HCT116 (cell line): ENCODE measurements at regions not wholly inside any gene's neighbourhood (a gene's known extent, or its start where the extent isn't known, plus 50 kb on each side); places are given as distances from the start of the nearest gene placed in this dataset.

Source experiments
- ATAC-seq: fragments of 200-7000 bp; cut with Tn5 transposase; 2 replicates; pipeline ENCODE4 v1.9.1; 2020; ENCODE audit warnings: mild to moderate bottlenecking, moderate library complexity
- BruUV-seq: library from RNA; stranded (reverse); fragments of 400-500 nt; replicated peaks from 2 replicates; lab custom pipeline; 2021; lab: Mats Ljungman, UMichigan
- CTCF ChIA-PET: fragments of 300-600 bp; sonication (Branson Sonifier 250); formaldehyde crosslinking; loops from one replicate; lab custom pipeline; 2021; ENCODE audit warnings: antibody characterized with exemption; lab: Charles Lee
- POLR2A ChIA-PET: fragments of 300-600, 350-600 bp; sonication (Branson Sonifier 250); formaldehyde crosslinking; loops from one replicate; lab custom pipeline; 2021; ENCODE audit warnings: antibody characterized with exemption; lab: Charles Lee
- RAD21 ChIA-PET, 2 experiments: fragments of 300-600 bp; sonication (Branson Sonifier 250); formaldehyde crosslinking; loops; one replicate each; lab custom pipeline; 2023; ENCODE audit warnings: low total read pairs in 2 of 2; ENCODE audit not compliant: uncharacterized antibody in 2 of 2, unreplicated experiment in 2 of 2, low non-redundant PET in 1 of 2; lab: Charles Lee
- DNase-seq: peaks from one replicate; pipeline ENCODE4 v3.0.0-alpha.2; 2010; ENCODE audit warnings: low read depth, low spot score
- H2AFZ ChIP-seq: fragments of 200-600 bp; shearing (Covaris generic), sonication (generic); 2 replicates; pipeline ENCODE4 v1.6.1; 2017; ENCODE audit warnings: low read depth, mixed run types, mixed read lengths, antibody characterized with exemption, low read length; ENCODE audit not compliant: poor library complexity, severe bottlenecking
- H3K27ac ChIP-seq: 2 replicates; pipeline ENCODE4 v1.5.1; 2012; ENCODE audit warnings: low read depth, low read length
- H3K27me3 ChIP-seq: fragments of 200-600 bp; sonication (generic); 2 replicates; pipeline ENCODE4 v1.6.1; 2016; ENCODE audit warnings: mixed run types, low read length, mixed read lengths; ENCODE audit not compliant: insufficient read depth
- H3K36me3 ChIP-seq, 2 experiments: fragments of 200-500 bp in 1 of 2; fragments of 200-600 bp in 1 of 2; sonication (Bioruptor generic) in 1 of 2; sonication (generic) in 1 of 2; 2 replicates each; pipeline versions ENCODE4 v1.5.1 to v1.6.1; 2014 to 2016; ENCODE audit warnings: low read length in 2 of 2, inconsistent platforms in 1 of 2, mixed read lengths in 1 of 2, mixed run types in 1 of 2; ENCODE audit not compliant: insufficient read depth in 2 of 2, control insufficient read depth in 1 of 2
- H3K4me1 ChIP-seq, 2 experiments: fragments of 200-600 bp in 1 of 2; sonication (generic) in 1 of 2; 2 replicates each; pipeline versions ENCODE4 v1.5.1 to v1.6.1; 2012 to 2017; ENCODE audit warnings: low read length in 2 of 2, inconsistent platforms in 1 of 2, mild to moderate bottlenecking in 1 of 2, mixed read lengths in 1 of 2, mixed run types in 1 of 2, moderate library complexity in 1 of 2; ENCODE audit not compliant: insufficient read depth in 2 of 2, control insufficient read depth in 1 of 2
- H3K4me2 ChIP-seq: fragments of 200-600 bp; sonication (generic); 2 replicates; pipeline ENCODE4 v1.6.1; 2017; ENCODE audit warnings: mixed run types, low read length, mixed read lengths
- H3K4me3 ChIP-seq, 2 experiments: fragments of 200-600 bp in 1 of 2; sonication (generic) in 1 of 2; replicated peaks in 1 of 2; 2 replicates each; pipeline ENCODE4 v1.5.1; 2011 to 2016; ENCODE audit warnings: low read length in 2 of 2, control low read depth in 1 of 2, low read depth in 1 of 2, mild to moderate bottlenecking in 1 of 2, mixed read lengths in 1 of 2, mixed run types in 1 of 2
- H3K79me2 ChIP-seq: fragments of 200-600 bp; sonication (generic); 2 replicates; pipeline ENCODE4 v1.6.1; 2017; ENCODE audit warnings: mild to moderate bottlenecking, mixed run types, low read length, moderate library complexity, mixed read lengths; ENCODE audit not compliant: insufficient read depth
- H3K9ac ChIP-seq: fragments of 200-600 bp; sonication (generic); 2 replicates; pipeline ENCODE4 v1.6.1; 2016; ENCODE audit warnings: low read length, mixed read lengths
- H3K9me2 ChIP-seq: fragments of 200-600 bp; sonication (generic), shearing (Covaris generic); 2 replicates; pipeline ENCODE4 v1.6.1; 2017; ENCODE audit warnings: mixed run types, mild to moderate bottlenecking, moderate library complexity; ENCODE audit not compliant: insufficient read depth
- H3K9me3 ChIP-seq, 2 experiments: fragments of 200-500 bp in 1 of 2; fragments of 200-600 bp in 1 of 2; sonication (Bioruptor generic) in 1 of 2; sonication (generic) in 1 of 2; 2 replicates each; pipeline ENCODE4 v1.6.1; 2014 to 2017; ENCODE audit warnings: low read length in 2 of 2, mixed read lengths in 2 of 2, inconsistent platforms in 1 of 2, low read depth in 1 of 2, mild to moderate bottlenecking in 1 of 2, mixed run types in 1 of 2, moderate library complexity in 1 of 2; ENCODE audit not compliant: control insufficient read depth in 1 of 2, insufficient read depth in 1 of 2
- H4K20me1 ChIP-seq: fragments of 200-600 bp; sonication (generic), shearing (Covaris generic); 2 replicates; pipeline ENCODE4 v1.6.1; 2017; ENCODE audit warnings: mixed run types, mild to moderate bottlenecking, moderate library complexity; ENCODE audit not compliant: insufficient read depth
- EZH2 ChIP-seq: fragments of 200-600 bp; sonication (generic); IDR thresholded peaks from 2 replicates; pipeline ENCODE4 v1.6.1; 2017; ENCODE audit warnings: antibody characterized with exemption, mixed run types
- FOSL1 ChIP-seq: IDR thresholded peaks from 2 replicates; pipeline ENCODE4 v1.6.1; 2012; ENCODE audit warnings: low read depth
- MAX ChIP-seq: IDR thresholded peaks from 2 replicates; pipeline ENCODE4 v1.6.1; 2012
- RAD21 ChIP-seq: IDR thresholded peaks from 2 replicates; pipeline ENCODE4 v1.6.1; 2012; ENCODE audit warnings: low read depth, mild to moderate bottlenecking
- REST ChIP-seq: IDR thresholded peaks from 2 replicates; pipeline ENCODE4 v1.6.1; 2012; ENCODE audit warnings: low read depth
- SIN3A ChIP-seq: IDR thresholded peaks from 2 replicates; pipeline ENCODE4 v1.6.1; 2012; ENCODE audit warnings: low read depth
- TCF7L2 ChIP-seq: IDR thresholded peaks from 2 replicates; pipeline ENCODE4 v1.7.0; 2011; ENCODE audit warnings: borderline replicate concordance, inconsistent platforms; ENCODE audit not compliant: insufficient read depth, insufficient read length; ENCODE audit errors: extremely low read depth
- ZNF274 ChIP-seq: fragments of 200-500 bp; sonication (Bioruptor generic); IDR thresholded peaks from 2 replicates; pipeline ENCODE4 v1.6.1; 2014; ENCODE audit warnings: mild to moderate bottlenecking, low read depth, low read length, inconsistent platforms
- intact Hi-C: fragments of 100-400 bp; cut with micrococcal nuclease; formaldehyde crosslinking; loops from 2 replicates; pipeline ENCODE4 v1.10.0; 2022
- TF ChIP-seq, protein P1 (sequence below), 3 experiments: fragments of 200-600 bp in 1 of 3; sonication (generic) in 1 of 3; IDR thresholded peaks in 2 of 3; conservative IDR thresholded peaks in 1 of 3; 2 replicates each; pipeline ENCODE4 v1.5.1; 2012 to 2017; ENCODE audit warnings: low read depth in 2 of 3, low read length in 2 of 3, antibody characterized with exemption in 1 of 3, borderline replicate concordance in 1 of 3, control low read depth in 1 of 3, mild to moderate bottlenecking in 1 of 3, mixed read lengths in 1 of 3, mixed run types in 1 of 3, moderate library complexity in 1 of 3; ENCODE audit not compliant: insufficient read depth in 1 of 3

- Histone ChIP-seq H4K20me1 (no peaks in the 10 kb centered on the region), H3K36me3 (no peaks in the 10 kb centered on the region), H3K4me1 (peaks cover 0 to 5% of the 10 kb centered on the region in 2 experiments; a peak in 1 of 4 replicates), H3K79me2 (no peaks in the 10 kb centered on the region), H2AFZ (no peak overlapping the region), H3K9ac (no peak overlapping the region), H3K4me3 (no peak overlapping the region), H3K9me2 (no peaks in the 10 kb centered on the region), H3K27ac (no peak overlapping the region), H3K27me3 (no peaks in the 10 kb centered on the region), H3K4me2 (no peak overlapping the region), H3K9me3 (no peaks in the 10 kb centered on the region)
- ATAC-seq (no peak), DNase-seq (no peak)
- ChIA-PET CTCF (no interaction called here), RAD21 (no interaction called here), POLR2A (no interaction called here)
- intact Hi-C loops = loop anchor here (5.0 kb wide), 1 partner anchor 50 kb away; no protein-coding TSS in a partner anchor
- BruUV-seq = no TSS peak
- TF ChIP-seq RAD21 = no peak
- TF ChIP-seq, protein P1, sequence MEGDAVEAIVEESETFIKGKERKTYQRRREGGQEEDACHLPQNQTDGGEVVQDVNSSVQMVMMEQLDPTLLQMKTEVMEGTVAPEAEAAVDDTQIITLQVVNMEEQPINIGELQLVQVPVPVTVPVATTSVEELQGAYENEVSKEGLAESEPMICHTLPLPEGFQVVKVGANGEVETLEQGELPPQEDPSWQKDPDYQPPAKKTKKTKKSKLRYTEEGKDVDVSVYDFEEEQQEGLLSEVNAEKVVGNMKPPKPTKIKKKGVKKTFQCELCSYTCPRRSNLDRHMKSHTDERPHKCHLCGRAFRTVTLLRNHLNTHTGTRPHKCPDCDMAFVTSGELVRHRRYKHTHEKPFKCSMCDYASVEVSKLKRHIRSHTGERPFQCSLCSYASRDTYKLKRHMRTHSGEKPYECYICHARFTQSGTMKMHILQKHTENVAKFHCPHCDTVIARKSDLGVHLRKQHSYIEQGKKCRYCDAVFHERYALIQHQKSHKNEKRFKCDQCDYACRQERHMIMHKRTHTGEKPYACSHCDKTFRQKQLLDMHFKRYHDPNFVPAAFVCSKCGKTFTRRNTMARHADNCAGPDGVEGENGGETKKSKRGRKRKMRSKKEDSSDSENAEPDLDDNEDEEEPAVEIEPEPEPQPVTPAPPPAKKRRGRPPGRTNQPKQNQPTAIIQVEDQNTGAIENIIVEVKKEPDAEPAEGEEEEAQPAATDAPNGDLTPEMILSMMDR (IDR thresholded peaks at IDR 0.05 in 2 of 3, conservative IDR thresholded peaks at IDR 0.05 in 1 of 3; ENCODE audit: borderline replicate concordance in 1 of 3, insufficient read depth in 1 of 3, low read depth in 2 of 3, low read length in 2 of 3) = no peak
- TF ChIP-seq EZH2 = no peak
- no peak for TF ChIP-seq FOSL1
- TF ChIP-seq REST = no peak
- TF ChIP-seq ZNF274 = no peak
- TF ChIP-seq SIN3A = no peak
- TF ChIP-seq MAX = no peak
- TF ChIP-seq TCF7L2 = no peak
Measured at GRCh38 chr9:106482733-106483132, 380.2 kb upstream of the ZNF462 start.
